ENCODE measurements at regions not wholly inside any gene's neighbourhood (a gene's known extent, or its start where the extent isn't known, plus 50 kb on each side); places are given as distances from the start of the nearest gene placed in this dataset.

DNA sequence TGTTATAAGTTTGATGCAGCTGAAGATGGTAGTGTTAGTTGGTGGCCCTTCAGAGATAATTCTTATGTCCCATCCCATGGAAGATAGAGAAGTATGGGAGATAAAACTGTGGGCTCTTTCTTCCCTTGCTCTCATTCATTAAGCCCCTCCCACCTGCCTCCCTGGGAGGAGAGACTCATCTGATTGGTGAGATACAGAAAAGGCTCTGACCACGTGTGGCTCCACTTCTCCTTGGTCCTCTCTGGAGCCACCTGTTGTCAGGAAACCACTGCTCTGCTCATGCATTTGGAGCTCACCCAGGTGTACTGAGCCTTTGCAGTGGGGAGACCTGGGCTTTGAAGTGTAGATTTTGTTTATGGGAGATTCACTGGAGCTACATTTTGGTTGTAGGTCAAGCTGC is 293.2 kb upstream of the RASGRP1 start:
- H3K4me3 ChIP-seq (ENCODE audit: control insufficient read depth, low read depth, low read length) = no peak overlapping the region
- DNase-seq (ENCODE audit: low read depth) = no peak
- TF ChIP-seq, protein P1, sequence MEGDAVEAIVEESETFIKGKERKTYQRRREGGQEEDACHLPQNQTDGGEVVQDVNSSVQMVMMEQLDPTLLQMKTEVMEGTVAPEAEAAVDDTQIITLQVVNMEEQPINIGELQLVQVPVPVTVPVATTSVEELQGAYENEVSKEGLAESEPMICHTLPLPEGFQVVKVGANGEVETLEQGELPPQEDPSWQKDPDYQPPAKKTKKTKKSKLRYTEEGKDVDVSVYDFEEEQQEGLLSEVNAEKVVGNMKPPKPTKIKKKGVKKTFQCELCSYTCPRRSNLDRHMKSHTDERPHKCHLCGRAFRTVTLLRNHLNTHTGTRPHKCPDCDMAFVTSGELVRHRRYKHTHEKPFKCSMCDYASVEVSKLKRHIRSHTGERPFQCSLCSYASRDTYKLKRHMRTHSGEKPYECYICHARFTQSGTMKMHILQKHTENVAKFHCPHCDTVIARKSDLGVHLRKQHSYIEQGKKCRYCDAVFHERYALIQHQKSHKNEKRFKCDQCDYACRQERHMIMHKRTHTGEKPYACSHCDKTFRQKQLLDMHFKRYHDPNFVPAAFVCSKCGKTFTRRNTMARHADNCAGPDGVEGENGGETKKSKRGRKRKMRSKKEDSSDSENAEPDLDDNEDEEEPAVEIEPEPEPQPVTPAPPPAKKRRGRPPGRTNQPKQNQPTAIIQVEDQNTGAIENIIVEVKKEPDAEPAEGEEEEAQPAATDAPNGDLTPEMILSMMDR (conservative IDR thresholded peaks at IDR 0.05; ENCODE audit: control insufficient read depth, insufficient read depth, low read depth, low read length) = no peak

DNA sequence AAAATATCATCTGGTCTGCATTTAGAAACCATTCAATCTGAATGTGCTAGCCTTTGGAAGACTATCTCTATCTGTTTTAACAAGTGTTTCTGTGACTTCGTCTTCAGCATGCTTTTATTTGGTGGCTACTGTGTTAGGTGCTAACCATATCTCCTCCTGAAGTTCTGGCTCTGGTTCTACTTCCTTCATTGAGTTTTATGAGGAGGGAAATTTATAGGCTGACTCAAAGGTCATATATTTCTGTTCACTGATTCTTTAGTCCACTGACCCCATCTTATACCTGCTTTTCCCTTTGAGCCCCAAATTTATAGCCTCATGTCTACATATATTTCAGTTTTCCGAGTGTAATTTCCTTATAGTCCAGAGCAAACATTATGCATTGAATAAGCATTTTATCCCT is 295.0 kb upstream of the RASGRP1 start:
- TF ChIP-seq, protein P1 (conservative IDR thresholded peaks at IDR 0.05; ENCODE audit: control insufficient read depth, insufficient read depth, low read depth, low read length) = no peak
- no peak for DNase-seq (ENCODE audit: low read depth)
- no peak overlapping the region for H3K4me3 ChIP-seq (ENCODE audit: control insufficient read depth, low read depth, low read length)

DNA sequence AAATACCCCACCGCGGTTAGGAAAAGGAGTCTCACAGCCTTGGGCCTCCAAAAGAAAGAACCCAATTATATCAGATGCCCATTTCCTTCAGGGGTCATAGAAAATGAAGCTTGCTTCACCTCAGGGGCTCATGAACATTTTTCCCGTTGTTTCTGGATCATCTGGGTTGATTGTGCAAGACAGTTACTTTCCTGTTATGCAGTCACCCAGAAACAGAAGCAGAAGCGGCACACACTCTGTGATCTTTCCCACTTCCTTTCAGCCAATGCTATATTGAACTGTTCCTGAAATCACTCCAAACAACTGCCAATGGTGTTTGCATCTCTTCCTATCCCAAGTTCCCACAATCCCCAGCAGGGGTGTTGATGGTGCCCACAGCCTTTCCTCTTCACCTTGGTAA is 295.6 kb upstream of the RASGRP1 start:
- TF ChIP-seq, protein P1 (conservative IDR thresholded peaks at IDR 0.05; ENCODE audit: control insufficient read depth, insufficient read depth, low read depth, low read length) = no peak
- H3K4me3 ChIP-seq (ENCODE audit: control insufficient read depth, low read depth, low read length) = no peak overlapping the region
- DNase-seq (ENCODE audit: low read depth) = peak; percentile 61

DNA sequence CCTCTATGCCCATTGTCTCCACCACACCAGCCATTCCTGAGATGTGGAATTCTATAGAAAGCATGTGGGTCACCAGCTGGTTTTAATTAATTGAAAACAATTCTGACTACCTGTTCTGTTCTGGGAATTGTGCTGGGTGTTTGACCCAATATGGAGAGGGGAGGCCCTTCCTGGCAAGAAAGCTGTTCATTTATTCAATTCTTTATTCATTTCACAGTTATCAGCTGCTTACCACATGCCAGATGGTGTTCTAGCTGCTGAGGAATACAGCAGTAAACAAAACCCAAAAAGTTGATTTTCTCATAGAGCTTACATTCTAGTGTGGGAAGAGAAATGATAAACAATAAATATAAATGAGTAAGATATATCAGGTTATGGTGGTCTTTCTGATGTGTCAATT is 296.1 kb upstream of the RASGRP1 start:
- H3K4me3 ChIP-seq (ENCODE audit: control insufficient read depth, low read depth, low read length) = no peak overlapping the region
- TF ChIP-seq, protein P1 (conservative IDR thresholded peaks at IDR 0.05; ENCODE audit: control insufficient read depth, insufficient read depth, low read depth, low read length) = no peak
- DNase-seq (ENCODE audit: low read depth) = peak; percentile 49

DNA sequence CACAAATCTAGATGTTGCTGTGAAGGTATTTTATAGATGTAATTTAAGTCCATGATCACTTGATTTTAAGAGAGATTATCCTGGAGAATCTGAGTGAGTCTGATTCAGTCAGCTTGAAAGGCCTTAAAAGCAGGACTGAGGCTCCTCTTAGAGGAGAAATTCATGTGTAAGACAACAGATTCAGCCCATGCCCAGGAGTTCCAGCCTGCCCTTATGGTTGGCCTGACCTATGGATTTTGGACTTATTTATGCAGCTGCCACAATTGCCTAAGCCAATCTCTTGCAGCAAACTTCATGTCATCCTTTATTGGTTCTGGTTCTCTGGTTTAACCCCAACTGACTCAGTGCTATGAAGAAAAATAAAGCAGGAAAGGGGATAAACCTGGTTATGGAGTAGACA is 296.5 kb upstream of the RASGRP1 start:
- DNase-seq (ENCODE audit: low read depth) = no peak
- TF ChIP-seq, protein P1 (conservative IDR thresholded peaks at IDR 0.05; ENCODE audit: control insufficient read depth, insufficient read depth, low read depth, low read length) = no peak
- H3K4me3 ChIP-seq (ENCODE audit: control insufficient read depth, low read depth, low read length) = no peak overlapping the region

DNA sequence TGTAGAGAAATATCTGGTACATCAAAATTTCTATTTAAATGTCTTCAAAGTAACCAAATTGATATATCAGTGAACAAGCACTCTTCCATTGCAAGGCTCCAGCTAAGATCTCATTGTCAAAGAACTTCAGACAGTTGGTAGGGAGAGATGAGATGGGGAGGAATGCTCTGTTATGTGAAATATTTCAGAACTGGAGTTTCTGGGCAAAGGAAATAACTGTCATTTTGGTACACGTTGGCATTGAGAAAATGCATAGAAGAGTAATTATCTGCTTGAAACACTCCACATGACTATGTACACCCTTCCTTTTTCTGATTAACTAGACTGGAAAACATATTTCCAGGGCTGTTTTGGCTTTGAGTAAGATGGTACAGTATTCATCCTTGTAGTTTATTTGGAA is 297.5 kb upstream of the RASGRP1 start:
- DNase-seq (ENCODE audit: low read depth) = no peak
- TF ChIP-seq, protein P1 (conservative IDR thresholded peaks at IDR 0.05; ENCODE audit: control insufficient read depth, insufficient read depth, low read depth, low read length) = no peak
- no peak overlapping the region for H3K4me3 ChIP-seq (ENCODE audit: control insufficient read depth, low read depth, low read length)

DNA sequence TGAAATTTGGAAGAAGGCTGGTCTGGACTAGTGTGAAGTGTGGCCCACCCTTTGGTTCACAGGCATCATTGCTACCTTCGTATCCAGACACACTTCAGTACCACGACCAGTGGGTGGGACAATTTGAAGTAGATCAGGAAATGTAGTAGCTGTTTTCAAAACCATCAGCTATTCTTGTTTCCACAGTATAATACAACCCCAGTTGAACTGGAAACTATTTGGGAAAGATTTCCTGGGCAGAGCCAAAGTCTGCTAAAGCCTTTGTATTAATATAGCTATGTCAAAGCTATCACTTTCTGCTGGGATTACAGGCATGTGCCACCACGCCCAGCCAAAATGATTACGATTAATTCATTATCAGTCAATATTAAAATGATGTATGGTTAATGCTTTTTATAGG is 298.8 kb upstream of the RASGRP1 start:
- H3K4me3 ChIP-seq (ENCODE audit: control insufficient read depth, low read depth, low read length) = no peak overlapping the region
- TF ChIP-seq, protein P1 (conservative IDR thresholded peaks at IDR 0.05; ENCODE audit: control insufficient read depth, insufficient read depth, low read depth, low read length) = no peak
- no peak for DNase-seq (ENCODE audit: low read depth)
